ENCODE measurements at regions not wholly inside any gene's neighbourhood (a gene's known extent, or its start where the extent isn't known, plus 50 kb on each side); places are given as distances from the start of the nearest gene placed in this dataset.

GRCh38 chr4:129208481-129208880 is 112.5 kb downstream of the C4orf33 start:
- no peak for TF ChIP-seq EZH2 (IDR thresholded peaks at IDR 0.05; ENCODE audit: borderline replicate concordance, low read depth, low read length, poor library complexity, severe bottlenecking)
- TF ChIP-seq, protein P1, sequence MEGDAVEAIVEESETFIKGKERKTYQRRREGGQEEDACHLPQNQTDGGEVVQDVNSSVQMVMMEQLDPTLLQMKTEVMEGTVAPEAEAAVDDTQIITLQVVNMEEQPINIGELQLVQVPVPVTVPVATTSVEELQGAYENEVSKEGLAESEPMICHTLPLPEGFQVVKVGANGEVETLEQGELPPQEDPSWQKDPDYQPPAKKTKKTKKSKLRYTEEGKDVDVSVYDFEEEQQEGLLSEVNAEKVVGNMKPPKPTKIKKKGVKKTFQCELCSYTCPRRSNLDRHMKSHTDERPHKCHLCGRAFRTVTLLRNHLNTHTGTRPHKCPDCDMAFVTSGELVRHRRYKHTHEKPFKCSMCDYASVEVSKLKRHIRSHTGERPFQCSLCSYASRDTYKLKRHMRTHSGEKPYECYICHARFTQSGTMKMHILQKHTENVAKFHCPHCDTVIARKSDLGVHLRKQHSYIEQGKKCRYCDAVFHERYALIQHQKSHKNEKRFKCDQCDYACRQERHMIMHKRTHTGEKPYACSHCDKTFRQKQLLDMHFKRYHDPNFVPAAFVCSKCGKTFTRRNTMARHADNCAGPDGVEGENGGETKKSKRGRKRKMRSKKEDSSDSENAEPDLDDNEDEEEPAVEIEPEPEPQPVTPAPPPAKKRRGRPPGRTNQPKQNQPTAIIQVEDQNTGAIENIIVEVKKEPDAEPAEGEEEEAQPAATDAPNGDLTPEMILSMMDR (conservative IDR thresholded peaks at IDR 0.05; ENCODE audit: low read depth, low read length) = no peak

Data from A673 (cell line).